ENCODE measurements at regions not wholly inside any gene's neighbourhood (a gene's known extent, or its start where the extent isn't known, plus 50 kb on each side); places are given as distances from the start of the nearest gene placed in this dataset.

GRCh38 chr7:25777969-25778708, 373.9 kb upstream of the NFE2L3 start:
- Mint-ChIP-seq H3K27ac (no peak overlapping the region), H3K4me1 (ENCODE audit: low read depth) (no peaks in the 10 kb centered on the region), H3K4me3 (no peak overlapping the region), H3K27me3 (ENCODE audit: insufficient read depth) (peaks cover 4% of the 10 kb centered on the region; the same call in 1 of the 2 replicates), H3K9me3 (peaks cover 46% of the 10 kb centered on the region), H3K36me3 (ENCODE audit: low read depth) (no peaks in the 10 kb centered on the region)
- no peak for TF ChIP-seq CTCF (IDR thresholded peaks at IDR 0.05)
- no peak for DNase-seq

GRCh38 chr7:25779002-25779546, 372.9 kb upstream of the NFE2L3 start:
- Mint-ChIP-seq H3K27ac (no peak overlapping the region), H3K36me3 (ENCODE audit: low read depth) (no peaks in the 10 kb centered on the region)
- no peak for DNase-seq

GRCh38 chr7:25780904-25781303, 371.1 kb upstream of the NFE2L3 start:
- H3K9me3 Mint-ChIP-seq, result peaks cover 59% of the 10 kb centered on the region
- no peak overlapping the region for H3K27ac Mint-ChIP-seq
- no peak for TF ChIP-seq CTCF (IDR thresholded peaks at IDR 0.05)
- no peaks in the 10 kb centered on the region for H3K36me3 Mint-ChIP-seq (ENCODE audit: low read depth)
- H3K4me3 Mint-ChIP-seq, result no peak overlapping the region
- peaks cover 4% of the 10 kb centered on the region; the same call in 1 of the 2 replicates for H3K27me3 Mint-ChIP-seq (ENCODE audit: insufficient read depth)
- no peaks in the 10 kb centered on the region for H3K4me1 Mint-ChIP-seq (ENCODE audit: low read depth)
- no peak for DNase-seq

More at GRCh38 chr7:25779002-25779546, 372.9 kb upstream of the NFE2L3 start:
- no peak for TF ChIP-seq CTCF (IDR thresholded peaks at IDR 0.05)
- no peak overlapping the region for H3K4me3 Mint-ChIP-seq
- H3K4me1 Mint-ChIP-seq (ENCODE audit: low read depth), result no peaks in the 10 kb centered on the region
- H3K9me3 Mint-ChIP-seq, result peaks cover 52% of the 10 kb centered on the region
- H3K27me3 Mint-ChIP-seq (ENCODE audit: insufficient read depth), result peaks cover 4% of the 10 kb centered on the region; the same call in 1 of the 2 replicates

- Mint-ChIP-seq H3K4me3 (no peak overlapping the region), H3K4me1 (ENCODE audit: low read depth) (no peaks in the 10 kb centered on the region), H3K27ac (no peak overlapping the region)
Measured at GRCh38 chr7:25781704-25782103, 370.3 kb upstream of the NFE2L3 start.

GRCh38 chr7:25786936-25787335, 365.1 kb upstream of the NFE2L3 start:
- Mint-ChIP-seq H3K4me3 (no peak overlapping the region), H3K4me1 (ENCODE audit: low read depth) (no peaks in the 10 kb centered on the region), H3K27me3 (ENCODE audit: insufficient read depth) (peaks cover 2% of the 10 kb centered on the region), H3K9me3 (peaks cover 31% of the 10 kb centered on the region), H3K27ac (no peak overlapping the region), H3K36me3 (ENCODE audit: low read depth) (no peaks in the 10 kb centered on the region)
- TF ChIP-seq CTCF (IDR thresholded peaks at IDR 0.05), result no peak
- no peak for DNase-seq

More at GRCh38 chr7:25781704-25782103, 370.3 kb upstream of the NFE2L3 start:
- no peaks in the 10 kb centered on the region for H3K36me3 Mint-ChIP-seq (ENCODE audit: low read depth)
- no peak for DNase-seq
- peaks cover 57% of the 10 kb centered on the region for H3K9me3 Mint-ChIP-seq
- peaks cover 4% of the 10 kb centered on the region; the same call in 1 of the 2 replicates for H3K27me3 Mint-ChIP-seq (ENCODE audit: insufficient read depth)
- TF ChIP-seq CTCF (IDR thresholded peaks at IDR 0.05), result no peak

Measured in HFFc6 (cell line).